ENCODE measurements at regions not wholly inside any gene's neighbourhood (a gene's known extent, or its start where the extent isn't known, plus 50 kb on each side); places are given as distances from the start of the nearest gene placed in this dataset.
"Not testable (repeated sequence)": the region's sequence is repeated elsewhere in the genome, so short reads cannot be mapped to it uniquely, and the experiment has no call there.

GRCh38 chr13:50772881-50773280 lies 70.6 kb downstream of the DLEU7 start:
- not testable (repeated sequence) for DNase-seq
